ENCODE measurements at regions not wholly inside any gene's neighbourhood (a gene's known extent, or its start where the extent isn't known, plus 50 kb on each side); places are given as distances from the start of the nearest gene placed in this dataset.

DNA sequence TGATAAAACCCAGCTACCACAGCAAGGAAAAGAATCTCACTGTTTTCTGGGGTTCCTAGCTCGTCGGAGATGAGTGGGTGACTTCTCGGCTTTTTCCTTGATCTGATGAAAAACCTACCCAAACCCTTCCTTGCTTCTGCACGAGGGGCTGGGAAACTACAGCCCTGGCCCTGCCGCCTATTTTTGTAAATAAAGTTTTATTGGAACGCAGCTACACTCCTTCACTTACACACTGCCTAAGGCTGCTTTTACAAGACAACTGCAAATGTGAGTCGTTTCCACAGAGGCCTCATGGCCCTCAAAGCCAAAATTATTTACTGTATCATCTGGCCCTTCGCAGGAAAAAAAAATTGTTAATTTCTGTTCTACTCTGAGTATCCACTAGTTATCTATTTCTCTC, 116.0 kb upstream of the TMPRSS2 start:
- TF ChIP-seq CTCF (IDR thresholded peaks at IDR 0.05), result no peak
- Histone ChIP-seq H3K36me3 (no peaks in the 10 kb centered on the region), H3K4me3 (no peak overlapping the region), H3K9me3 (no peaks in the 10 kb centered on the region), H3K4me1 (no peaks in the 10 kb centered on the region), H3K27ac (no peak overlapping the region), H3K27me3 (no peaks in the 10 kb centered on the region)
- intact Hi-C loops (cut with DNase I; ENCODE audit: low total_unique reads), result loop anchor here (5.0 kb wide), 1 partner anchor 38 kb away; no protein-coding TSS in a partner anchor
- no peak for DNase-seq

DNA sequence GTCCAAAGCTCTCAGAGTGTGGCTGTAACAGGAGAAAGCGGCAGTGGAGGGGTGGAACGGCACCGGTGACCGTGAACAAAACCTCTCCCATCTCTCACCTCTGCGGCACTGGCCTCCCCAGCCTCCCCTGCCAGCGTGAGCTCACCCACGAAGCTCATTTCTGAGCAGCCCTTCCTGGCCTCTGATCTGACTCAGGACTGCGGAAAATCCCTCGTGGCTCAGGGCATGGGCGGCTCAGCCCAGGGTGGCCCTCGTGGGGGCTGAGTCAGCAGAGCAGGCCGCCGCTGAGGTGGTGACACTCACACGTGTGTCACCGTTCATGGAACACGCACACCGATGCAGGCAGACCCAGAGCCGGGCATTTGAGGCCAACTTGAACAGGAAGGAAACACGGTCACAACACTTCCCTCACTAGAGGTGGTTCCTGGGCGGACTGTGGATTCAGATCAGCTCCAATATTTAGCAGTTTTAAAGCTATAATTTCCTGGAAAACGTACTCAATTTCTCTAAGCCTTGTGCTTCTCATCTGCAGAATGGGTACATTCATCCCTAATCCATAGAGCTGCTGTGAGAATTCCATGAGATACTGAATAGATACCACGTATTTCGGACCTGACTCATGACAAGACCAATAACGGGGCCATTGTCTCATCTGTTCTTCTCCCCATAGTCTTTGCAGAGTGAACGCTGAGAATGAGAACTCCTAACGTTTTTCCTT, 115.0 kb upstream of the TMPRSS2 start:
- intact Hi-C loops (cut with DNase I; ENCODE audit: low total_unique reads), result loop anchor here (5.0 kb wide), 1 partner anchor 39 kb away; no protein-coding TSS in a partner anchor

DNA sequence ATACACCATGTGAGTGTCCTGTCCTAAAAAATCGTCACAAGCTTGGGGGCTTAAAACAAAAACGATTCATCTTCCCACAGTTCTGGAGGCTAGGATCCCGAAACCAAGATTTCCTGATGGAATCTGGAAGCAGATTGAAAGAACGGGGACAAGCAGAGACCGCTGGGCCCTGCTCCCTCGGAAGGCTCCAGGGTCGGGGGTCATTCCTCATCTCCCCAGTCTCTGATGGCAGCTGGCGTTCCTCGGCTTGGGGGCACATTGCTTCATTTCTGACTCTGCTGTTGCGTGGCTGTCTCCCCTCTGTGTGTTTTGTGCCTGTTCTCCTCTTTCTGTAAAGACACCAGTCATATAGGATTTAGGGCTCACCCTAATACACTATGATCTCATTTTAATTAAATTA, 114.2 kb upstream of the TMPRSS2 start:
- Histone ChIP-seq H3K27ac (no peak overlapping the region), H3K4me1 (peaks cover 0 to 5% (median 0%) of the 10 kb centered on the region in 4 donors), H3K27me3 (no peaks in the 10 kb centered on the region), H3K9me3 (no peaks in the 10 kb centered on the region), H3K36me3 (no peaks in the 10 kb centered on the region), H3K4me3 (no peak overlapping the region)
- no peak for TF ChIP-seq CTCF (IDR thresholded peaks at IDR 0.05)
- no peak for DNase-seq
- intact Hi-C loops (cut with DNase I; ENCODE audit: low total_unique reads), result loop anchor here (5.0 kb wide), 1 partner anchor 40 kb away; no protein-coding TSS in a partner anchor

More for the DNA sequence above, 115.0 kb upstream of the TMPRSS2 start:
- Histone ChIP-seq H3K9me3 (no peaks in the 10 kb centered on the region), H3K36me3 (no peaks in the 10 kb centered on the region), H3K4me1 (no peaks in the 10 kb centered on the region), H3K27ac (no peak overlapping the region), H3K4me3 (no peak overlapping the region), H3K27me3 (no peaks in the 10 kb centered on the region)
- TF ChIP-seq CTCF (IDR thresholded peaks at IDR 0.05), result no peak
- no peak for DNase-seq

- no peaks in the 10 kb centered on the region for H3K9me3 ChIP-seq
- H3K27ac ChIP-seq, result no peak overlapping the region
- intact Hi-C loops (cut with DNase I; ENCODE audit: low total_unique reads), result loop anchor here (5.0 kb wide), 1 partner anchor 41 kb away; no protein-coding TSS in a partner anchor
- H3K27me3 ChIP-seq, result no peaks in the 10 kb centered on the region
- no peaks in the 10 kb centered on the region for H3K36me3 ChIP-seq
- no peak for TF ChIP-seq CTCF (IDR thresholded peaks at IDR 0.05)
- peaks cover 0 to 12% (median 4%) of the 10 kb centered on the region in 4 donors for H3K4me1 ChIP-seq
- H3K4me3 ChIP-seq, result no peak overlapping the region
- no peak for DNase-seq
These were observed 113.6 kb upstream of the TMPRSS2 start for GRCh38 chr21:41621513-41621912.

- Histone ChIP-seq H3K27me3 (no peaks in the 10 kb centered on the region), H3K27ac (no peak overlapping the region), H3K36me3 (no peaks in the 10 kb centered on the region), H3K4me3 (no peak overlapping the region), H3K4me1 (peaks cover 0 to 17% (median 9%) of the 10 kb centered on the region in 4 donors), H3K9me3 (no peaks in the 10 kb centered on the region)
- DNase-seq, result no peak
- TF ChIP-seq CTCF (IDR thresholded peaks at IDR 0.05), result no peak
- intact Hi-C loops (cut with DNase I; ENCODE audit: low total_unique reads), result loop anchor here (5.0 kb wide), 1 partner anchor 41 kb away; no protein-coding TSS in a partner anchor
These were observed 113.0 kb upstream of the TMPRSS2 start for GRCh38 chr21:41620982-41621381.
